ENCODE measurements at regions not wholly inside any gene's neighbourhood (a gene's known extent, or its start where the extent isn't known, plus 50 kb on each side); places are given as distances from the start of the nearest gene placed in this dataset.

- TF ChIP-seq, protein P1, sequence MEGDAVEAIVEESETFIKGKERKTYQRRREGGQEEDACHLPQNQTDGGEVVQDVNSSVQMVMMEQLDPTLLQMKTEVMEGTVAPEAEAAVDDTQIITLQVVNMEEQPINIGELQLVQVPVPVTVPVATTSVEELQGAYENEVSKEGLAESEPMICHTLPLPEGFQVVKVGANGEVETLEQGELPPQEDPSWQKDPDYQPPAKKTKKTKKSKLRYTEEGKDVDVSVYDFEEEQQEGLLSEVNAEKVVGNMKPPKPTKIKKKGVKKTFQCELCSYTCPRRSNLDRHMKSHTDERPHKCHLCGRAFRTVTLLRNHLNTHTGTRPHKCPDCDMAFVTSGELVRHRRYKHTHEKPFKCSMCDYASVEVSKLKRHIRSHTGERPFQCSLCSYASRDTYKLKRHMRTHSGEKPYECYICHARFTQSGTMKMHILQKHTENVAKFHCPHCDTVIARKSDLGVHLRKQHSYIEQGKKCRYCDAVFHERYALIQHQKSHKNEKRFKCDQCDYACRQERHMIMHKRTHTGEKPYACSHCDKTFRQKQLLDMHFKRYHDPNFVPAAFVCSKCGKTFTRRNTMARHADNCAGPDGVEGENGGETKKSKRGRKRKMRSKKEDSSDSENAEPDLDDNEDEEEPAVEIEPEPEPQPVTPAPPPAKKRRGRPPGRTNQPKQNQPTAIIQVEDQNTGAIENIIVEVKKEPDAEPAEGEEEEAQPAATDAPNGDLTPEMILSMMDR (conservative IDR thresholded peaks at IDR 0.05), result no peak
- no peak for TF ChIP-seq ZFX (IDR thresholded peaks at IDR 0.05)
Observed at GRCh38 chr12:131209082-131210070, 255.7 kb downstream of the ADGRD1 start.
